HCT116 (cell line): ENCODE measurements at regions not wholly inside any gene's neighbourhood (a gene's known extent, or its start where the extent isn't known, plus 50 kb on each side); places are given as distances from the start of the nearest gene placed in this dataset.

Experiments
- ATAC-seq: fragments of 200-7000 bp; cut with Tn5 transposase; 2 replicates; pipeline ENCODE4 v1.9.1; 2020; ENCODE audit warnings: mild to moderate bottlenecking, moderate library complexity
- BruUV-seq: library from RNA; stranded (reverse); fragments of 400-500 nt; replicated peaks from 2 replicates; lab custom pipeline; 2021; lab: Mats Ljungman, UMichigan
- CTCF ChIA-PET: fragments of 300-600 bp; sonication (Branson Sonifier 250); formaldehyde crosslinking; loops from one replicate; lab custom pipeline; 2021; ENCODE audit warnings: antibody characterized with exemption; lab: Charles Lee
- POLR2A ChIA-PET: fragments of 300-600, 350-600 bp; sonication (Branson Sonifier 250); formaldehyde crosslinking; loops from one replicate; lab custom pipeline; 2021; ENCODE audit warnings: antibody characterized with exemption; lab: Charles Lee
- RAD21 ChIA-PET, 2 experiments: fragments of 300-600 bp; sonication (Branson Sonifier 250); formaldehyde crosslinking; loops; one replicate each; lab custom pipeline; 2023; ENCODE audit warnings: low total read pairs in 2 of 2; ENCODE audit not compliant: uncharacterized antibody in 2 of 2, unreplicated experiment in 2 of 2, low non-redundant PET in 1 of 2; lab: Charles Lee
- DNase-seq: peaks from one replicate; pipeline ENCODE4 v3.0.0-alpha.2; 2010; ENCODE audit warnings: low read depth, low spot score
- H2AFZ ChIP-seq: fragments of 200-600 bp; shearing (Covaris generic), sonication (generic); 2 replicates; pipeline ENCODE4 v1.6.1; 2017; ENCODE audit warnings: low read depth, mixed run types, mixed read lengths, antibody characterized with exemption, low read length; ENCODE audit not compliant: poor library complexity, severe bottlenecking
- H3K27ac ChIP-seq: 2 replicates; pipeline ENCODE4 v1.5.1; 2012; ENCODE audit warnings: low read depth, low read length
- H3K27me3 ChIP-seq: fragments of 200-600 bp; sonication (generic); 2 replicates; pipeline ENCODE4 v1.6.1; 2016; ENCODE audit warnings: mixed run types, low read length, mixed read lengths; ENCODE audit not compliant: insufficient read depth
- H3K36me3 ChIP-seq, 2 experiments: fragments of 200-500 bp in 1 of 2; fragments of 200-600 bp in 1 of 2; sonication (Bioruptor generic) in 1 of 2; sonication (generic) in 1 of 2; 2 replicates each; pipeline versions ENCODE4 v1.5.1 to v1.6.1; 2014 to 2016; ENCODE audit warnings: low read length in 2 of 2, inconsistent platforms in 1 of 2, mixed read lengths in 1 of 2, mixed run types in 1 of 2; ENCODE audit not compliant: insufficient read depth in 2 of 2, control insufficient read depth in 1 of 2
- H3K4me1 ChIP-seq, 2 experiments: fragments of 200-600 bp in 1 of 2; sonication (generic) in 1 of 2; 2 replicates each; pipeline versions ENCODE4 v1.5.1 to v1.6.1; 2012 to 2017; ENCODE audit warnings: low read length in 2 of 2, inconsistent platforms in 1 of 2, mild to moderate bottlenecking in 1 of 2, mixed read lengths in 1 of 2, mixed run types in 1 of 2, moderate library complexity in 1 of 2; ENCODE audit not compliant: insufficient read depth in 2 of 2, control insufficient read depth in 1 of 2
- H3K4me2 ChIP-seq: fragments of 200-600 bp; sonication (generic); 2 replicates; pipeline ENCODE4 v1.6.1; 2017; ENCODE audit warnings: mixed run types, low read length, mixed read lengths
- H3K4me3 ChIP-seq, 2 experiments: fragments of 200-600 bp in 1 of 2; sonication (generic) in 1 of 2; replicated peaks in 1 of 2; 2 replicates each; pipeline ENCODE4 v1.5.1; 2011 to 2016; ENCODE audit warnings: low read length in 2 of 2, control low read depth in 1 of 2, low read depth in 1 of 2, mild to moderate bottlenecking in 1 of 2, mixed read lengths in 1 of 2, mixed run types in 1 of 2
- H3K79me2 ChIP-seq: fragments of 200-600 bp; sonication (generic); 2 replicates; pipeline ENCODE4 v1.6.1; 2017; ENCODE audit warnings: mild to moderate bottlenecking, mixed run types, low read length, moderate library complexity, mixed read lengths; ENCODE audit not compliant: insufficient read depth
- H3K9ac ChIP-seq: fragments of 200-600 bp; sonication (generic); 2 replicates; pipeline ENCODE4 v1.6.1; 2016; ENCODE audit warnings: low read length, mixed read lengths
- H3K9me2 ChIP-seq: fragments of 200-600 bp; sonication (generic), shearing (Covaris generic); 2 replicates; pipeline ENCODE4 v1.6.1; 2017; ENCODE audit warnings: mixed run types, mild to moderate bottlenecking, moderate library complexity; ENCODE audit not compliant: insufficient read depth
- H3K9me3 ChIP-seq, 2 experiments: fragments of 200-500 bp in 1 of 2; fragments of 200-600 bp in 1 of 2; sonication (Bioruptor generic) in 1 of 2; sonication (generic) in 1 of 2; 2 replicates each; pipeline ENCODE4 v1.6.1; 2014 to 2017; ENCODE audit warnings: low read length in 2 of 2, mixed read lengths in 2 of 2, inconsistent platforms in 1 of 2, low read depth in 1 of 2, mild to moderate bottlenecking in 1 of 2, mixed run types in 1 of 2, moderate library complexity in 1 of 2; ENCODE audit not compliant: control insufficient read depth in 1 of 2, insufficient read depth in 1 of 2
- H4K20me1 ChIP-seq: fragments of 200-600 bp; sonication (generic), shearing (Covaris generic); 2 replicates; pipeline ENCODE4 v1.6.1; 2017; ENCODE audit warnings: mixed run types, mild to moderate bottlenecking, moderate library complexity; ENCODE audit not compliant: insufficient read depth
- CBX3 ChIP-seq: IDR thresholded peaks from 2 replicates; pipeline ENCODE4 v1.6.1; 2012; ENCODE audit warnings: low read depth
- CTCF ChIP-seq, 3 experiments: fragments of 200-600 bp in 1 of 3; sonication (generic) in 1 of 3; IDR thresholded peaks in 2 of 3; conservative IDR thresholded peaks in 1 of 3; 2 replicates each; pipeline ENCODE4 v1.5.1; 2012 to 2017; ENCODE audit warnings: low read depth in 2 of 3, low read length in 2 of 3, antibody characterized with exemption in 1 of 3, borderline replicate concordance in 1 of 3, control low read depth in 1 of 3, mild to moderate bottlenecking in 1 of 3, mixed read lengths in 1 of 3, mixed run types in 1 of 3, moderate library complexity in 1 of 3; ENCODE audit not compliant: insufficient read depth in 1 of 3
- EGR1 ChIP-seq: IDR thresholded peaks from 2 replicates; pipeline ENCODE4 v1.6.1; 2012; ENCODE audit warnings: low read depth
- ELF1 ChIP-seq: IDR thresholded peaks from 2 replicates; pipeline ENCODE4 v1.6.1; 2012; ENCODE audit warnings: low read depth, borderline replicate concordance
- POLR2A ChIP-seq: IDR thresholded peaks from 2 replicates; pipeline ENCODE4 v1.7.0; 2011; ENCODE audit warnings: borderline replicate concordance; ENCODE audit not compliant: insufficient read depth, insufficient read length; ENCODE audit errors: extremely low read depth
- POLR2AphosphoS5 ChIP-seq: IDR thresholded peaks from 2 replicates; pipeline ENCODE4 v1.6.1; 2011; ENCODE audit warnings: mild to moderate bottlenecking, low read depth, low read length, moderate library complexity
- RAD21 ChIP-seq: IDR thresholded peaks from 2 replicates; pipeline ENCODE4 v1.6.1; 2012; ENCODE audit warnings: low read depth, mild to moderate bottlenecking
- REST ChIP-seq: IDR thresholded peaks from 2 replicates; pipeline ENCODE4 v1.6.1; 2012; ENCODE audit warnings: low read depth
- SIN3A ChIP-seq: IDR thresholded peaks from 2 replicates; pipeline ENCODE4 v1.6.1; 2012; ENCODE audit warnings: low read depth
- SP1 ChIP-seq: IDR thresholded peaks from 2 replicates; pipeline ENCODE4 v1.6.1; 2012; ENCODE audit warnings: low read depth
- TCF7L2 ChIP-seq: IDR thresholded peaks from 2 replicates; pipeline ENCODE4 v1.7.0; 2011; ENCODE audit warnings: borderline replicate concordance, inconsistent platforms; ENCODE audit not compliant: insufficient read depth, insufficient read length; ENCODE audit errors: extremely low read depth
- ZBTB33 ChIP-seq: IDR thresholded peaks from 2 replicates; pipeline ENCODE4 v1.6.1; 2011; ENCODE audit warnings: mild to moderate bottlenecking, low read length, moderate library complexity; ENCODE audit not compliant: insufficient replicate concordance; ENCODE audit errors: extremely low read depth
- ZNF274 ChIP-seq: fragments of 200-500 bp; sonication (Bioruptor generic); IDR thresholded peaks from 2 replicates; pipeline ENCODE4 v1.6.1; 2014; ENCODE audit warnings: mild to moderate bottlenecking, low read depth, low read length, inconsistent platforms
- intact Hi-C: fragments of 100-400 bp; cut with micrococcal nuclease; formaldehyde crosslinking; loops from 2 replicates; pipeline ENCODE4 v1.10.0; 2022

GRCh38 chr5:19229179-19229835 is 758.7 kb downstream of the CDH18 start:
- no peak overlapping the region for H3K27ac ChIP-seq
- no peak overlapping the region for H2AFZ ChIP-seq
- ATAC-seq = no peak
- H3K27me3 ChIP-seq = no peaks in the 10 kb centered on the region
- CTCF ChIA-PET = no interaction called here
- RAD21 ChIA-PET = no interaction called here
- no peaks in the 10 kb centered on the region for H3K36me3 ChIP-seq
- H3K4me1 ChIP-seq = no peaks in the 10 kb centered on the region
- no peak overlapping the region for H3K4me3 ChIP-seq
- H3K79me2 ChIP-seq = no peaks in the 10 kb centered on the region
- POLR2A ChIA-PET = no interaction called here
- TF ChIP-seq POLR2A (no peak), SIN3A (no peak), SP1 (no peak), ZBTB33 (no peak), ELF1 (no peak), EGR1 (no peak), REST (no peak), CBX3 (no peak), CTCF (IDR thresholded peaks at IDR 0.05 in 2 of 3, conservative IDR thresholded peaks at IDR 0.05 in 1 of 3; ENCODE audit: borderline replicate concordance in 1 of 3, insufficient read depth in 1 of 3, low read depth in 2 of 3, low read length in 2 of 3) (no peak), TCF7L2 (no peak), RAD21 (no peak), POLR2AphosphoS5 (no peak), ZNF274 (no peak)
- no peak overlapping the region for H3K9ac ChIP-seq
- no peak for DNase-seq
- H3K4me2 ChIP-seq = no peak overlapping the region
- intact Hi-C loops = no loop called here
- peaks cover 4 to 15% of the 10 kb centered on the region in 2 experiments; a peak in 2 of 4 replicates for H3K9me3 ChIP-seq
- no TSS peak for BruUV-seq
- no peaks in the 10 kb centered on the region for H3K9me2 ChIP-seq
- H4K20me1 ChIP-seq = no peaks in the 10 kb centered on the region
